Stomach (tissue), 8 donors: ENCODE measurements at regions not wholly inside any gene's neighbourhood (a gene's known extent, or its start where the extent isn't known, plus 50 kb on each side); places are given as distances from the start of the nearest gene placed in this dataset.

Experiments used
- DNase-seq, 2 donors: peaks; one replicate each; pipeline versions ENCODE4 v3.0.0 to v3.0.0-alpha.2; 2013 to 2019
- H3K27ac ChIP-seq, 5 donors: fragments of 200-600 bp in 4 of 5; sonication (generic) in 4 of 5; one replicate each; pipeline ENCODE4 v1.5.1; 2013 to 2019; ENCODE audit warnings: mild to moderate bottlenecking in 1 of 5, moderate library complexity in 1 of 5
- H3K27me3 ChIP-seq, 3 donors: fragments of 200-600 bp; sonication (generic); one replicate each; pipeline ENCODE4 v1.5.1; 2017 to 2019; ENCODE audit warnings: mixed run types in 1 of 3
- H3K36me3 ChIP-seq, 4 donors: fragments of 200-600 bp; sonication (generic); 1 replicate in 3 of 4; 2 replicates in 1 of 4; pipeline ENCODE4 v1.5.1; 2016 to 2019
- H3K4me1 ChIP-seq, 4 donors: fragments of 200-600 bp; sonication (generic); one replicate each; pipeline ENCODE4 v1.5.1; 2016 to 2019
- H3K4me3 ChIP-seq, 4 donors: fragments of 200-600 bp; sonication (generic) in 3 of 4; one replicate each; pipeline ENCODE4 v1.5.1; 2016 to 2019; ENCODE audit warnings: mild to moderate bottlenecking in 1 of 4
- H3K9me3 ChIP-seq, 4 donors: fragments of 200-600 bp; sonication (generic); one replicate each; pipeline ENCODE4 v1.5.1; 2016 to 2019
- EP300 ChIP-seq: sonication (generic); formaldehyde crosslinking; IDR thresholded peaks from one replicate; pipeline ENCODE4 v1.6.1; 2017; ENCODE audit warnings: antibody characterized with exemption
- POLR2A ChIP-seq, 4 donors: fragments of 450-650 bp; IDR thresholded peaks; one replicate each; pipeline ENCODE4 v1.6.1; 2016; ENCODE audit warnings: antibody characterized with exemption in 4 of 4, control low read depth in 2 of 4, mild to moderate bottlenecking in 1 of 4, moderate library complexity in 1 of 4
- POLR2AphosphoS5 ChIP-seq, 3 donors: sonication (generic); formaldehyde crosslinking; IDR thresholded peaks; one replicate each; pipeline ENCODE4 v1.6.1; 2016; ENCODE audit warnings: antibody characterized with exemption in 3 of 3
- WGBS, 5 donors: extraction: QIAGEN DNeasy Blood & Tissue Kit in 3 of 5; methylation state at CpG; one replicate each; pipeline versions ENCODE4 v1.1.5 to v1.1.7; 2013 to 2018; 5-methylcytosine and 5-hydroxymethylcytosine counted together
- intact Hi-C: fragments of 100-400 bp; cut with DNase I; formaldehyde crosslinking; loops from one replicate; pipeline ENCODE4 v1.15.1; 2023; ENCODE audit warnings: low total_unique reads
- TF ChIP-seq, protein P1 (sequence below), 7 experiments: fragments of 450-650 bp in 4 of 7; fragments of 200-600 bp in 3 of 7; sonication (generic) in 3 of 7; IDR thresholded peaks; one replicate each; pipeline ENCODE4 v1.5.1; 2016 to 2019; ENCODE audit warnings: antibody characterized with exemption in 7 of 7, control low read depth in 2 of 7, mild to moderate bottlenecking in 1 of 7
- donor health status: healthy with polysubstance abuse.
- donor health status: Bipolar disorder and iron deficiency.
- donor health status: healthy.

DNA sequence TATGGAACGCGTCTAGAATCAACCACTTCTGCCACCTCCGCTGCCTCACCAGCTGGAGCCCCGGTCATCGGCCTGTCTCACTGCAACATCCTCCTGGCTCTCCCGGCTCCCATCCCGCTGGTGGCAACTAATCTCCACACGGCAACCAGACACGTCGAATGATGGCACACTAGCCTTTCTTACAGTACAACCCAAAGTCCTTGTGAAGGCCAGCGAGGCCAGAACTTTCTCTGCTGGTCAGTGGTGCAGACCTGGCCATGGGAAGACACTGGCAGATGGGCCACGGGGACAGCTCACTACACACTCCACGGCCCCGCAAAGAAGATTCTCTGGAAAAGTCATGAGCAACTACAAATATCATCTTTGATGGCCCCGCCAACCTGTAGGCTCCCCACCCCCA lies 117.6 kb downstream of the RMI2 start:
- H3K36me3 ChIP-seq: no peaks in the 10 kb centered on the region
- intact Hi-C loops: loop anchor here (10.0 kb wide), 1 partner anchor 62 kb away; a partner anchor contains a TSS
- 95 to 98% (median 96%) methylated on average over 15 of the region's 15 CpGs for WGBS, 5 donors
- no peak for DNase-seq
- no peak overlapping the region for H3K27ac ChIP-seq
- TF ChIP-seq POLR2AphosphoS5 (IDR thresholded peaks at IDR 0.05): no peak
- TF ChIP-seq, protein P1, sequence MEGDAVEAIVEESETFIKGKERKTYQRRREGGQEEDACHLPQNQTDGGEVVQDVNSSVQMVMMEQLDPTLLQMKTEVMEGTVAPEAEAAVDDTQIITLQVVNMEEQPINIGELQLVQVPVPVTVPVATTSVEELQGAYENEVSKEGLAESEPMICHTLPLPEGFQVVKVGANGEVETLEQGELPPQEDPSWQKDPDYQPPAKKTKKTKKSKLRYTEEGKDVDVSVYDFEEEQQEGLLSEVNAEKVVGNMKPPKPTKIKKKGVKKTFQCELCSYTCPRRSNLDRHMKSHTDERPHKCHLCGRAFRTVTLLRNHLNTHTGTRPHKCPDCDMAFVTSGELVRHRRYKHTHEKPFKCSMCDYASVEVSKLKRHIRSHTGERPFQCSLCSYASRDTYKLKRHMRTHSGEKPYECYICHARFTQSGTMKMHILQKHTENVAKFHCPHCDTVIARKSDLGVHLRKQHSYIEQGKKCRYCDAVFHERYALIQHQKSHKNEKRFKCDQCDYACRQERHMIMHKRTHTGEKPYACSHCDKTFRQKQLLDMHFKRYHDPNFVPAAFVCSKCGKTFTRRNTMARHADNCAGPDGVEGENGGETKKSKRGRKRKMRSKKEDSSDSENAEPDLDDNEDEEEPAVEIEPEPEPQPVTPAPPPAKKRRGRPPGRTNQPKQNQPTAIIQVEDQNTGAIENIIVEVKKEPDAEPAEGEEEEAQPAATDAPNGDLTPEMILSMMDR (IDR thresholded peaks at IDR 0.05): no peak
- no peak for TF ChIP-seq POLR2A (IDR thresholded peaks at IDR 0.05)
- no peak for TF ChIP-seq EP300
- H3K4me1 ChIP-seq: no peaks in the 10 kb centered on the region
- no peaks in the 10 kb centered on the region for H3K27me3 ChIP-seq
- no peaks in the 10 kb centered on the region for H3K9me3 ChIP-seq
- H3K4me3 ChIP-seq: no peak overlapping the region

DNA sequence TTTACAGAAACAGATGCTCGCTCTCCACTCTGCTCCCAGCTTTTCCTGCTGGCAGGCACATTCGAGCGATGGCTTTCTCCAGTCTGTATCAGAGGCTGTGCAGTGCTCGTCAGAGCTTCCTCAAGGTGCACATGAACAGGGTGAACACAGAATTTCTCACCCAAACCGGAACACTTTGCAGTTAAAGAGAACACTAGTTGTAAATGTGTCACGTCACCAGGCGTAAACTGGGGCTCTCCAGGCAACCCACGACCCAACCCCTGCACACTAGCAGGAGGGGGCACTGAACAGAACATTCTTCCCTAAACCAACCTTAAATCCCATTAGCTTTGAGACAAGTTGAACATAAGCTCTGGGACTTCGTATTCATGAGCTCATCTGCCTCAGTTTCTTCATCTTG lies 119.0 kb downstream of the RMI2 start:
- Histone ChIP-seq H3K9me3 (no peaks in the 10 kb centered on the region), H3K27ac (no peak overlapping the region), H3K4me3 (no peak overlapping the region), H3K4me1 (no peaks in the 10 kb centered on the region), H3K27me3 (no peaks in the 10 kb centered on the region), H3K36me3 (no peaks in the 10 kb centered on the region)
- TF ChIP-seq POLR2A (IDR thresholded peaks at IDR 0.05): no peak
- no peak for TF ChIP-seq EP300
- no peak for TF ChIP-seq POLR2AphosphoS5 (IDR thresholded peaks at IDR 0.05)
- TF ChIP-seq, protein P1 (IDR thresholded peaks at IDR 0.05): no peak
- no peak for DNase-seq
- 72 to 90% (median 75%) methylated on average over 9 of the region's 9 CpGs for WGBS, 5 donors
- intact Hi-C loops: loop anchor here (10.0 kb wide), 1 partner anchor 61 kb away; a partner anchor contains a TSS

DNA sequence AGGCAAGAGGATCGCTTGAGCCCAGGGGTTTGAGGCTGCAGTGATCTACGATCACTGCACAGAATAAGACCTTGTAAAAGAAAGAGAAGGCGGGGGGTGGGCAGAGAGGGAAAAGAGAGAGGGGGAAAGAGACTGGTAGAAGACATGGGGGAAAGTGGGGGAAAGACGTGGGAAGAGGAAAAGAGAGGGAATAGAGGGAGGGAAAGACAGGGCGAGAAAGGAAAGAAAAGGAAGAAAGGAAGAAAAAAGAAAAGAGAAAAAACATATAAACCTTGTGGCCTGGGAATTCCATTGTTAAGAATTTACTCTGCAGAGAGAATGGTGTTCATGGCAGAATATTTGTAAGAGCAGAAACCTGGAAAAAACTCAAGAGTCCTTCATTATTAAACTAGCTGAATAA lies 120.4 kb downstream of the RMI2 start:
- TF ChIP-seq, protein P1 (IDR thresholded peaks at IDR 0.05): no peak
- TF ChIP-seq EP300 (no peak), POLR2AphosphoS5 (IDR thresholded peaks at IDR 0.05) (no peak), POLR2A (IDR thresholded peaks at IDR 0.05) (no peak)
- no peaks in the 10 kb centered on the region for H3K9me3 ChIP-seq
- H3K4me1 ChIP-seq: no peaks in the 10 kb centered on the region
- no peak overlapping the region for H3K4me3 ChIP-seq
- DNase-seq: no peak
- H3K36me3 ChIP-seq: no peaks in the 10 kb centered on the region
- intact Hi-C loops: loop anchor here (10.0 kb wide), 1 partner anchor 59 kb away; a partner anchor contains a TSS
- WGBS, 5 donors: 85 to 95% (median 92%) methylated on average over 5 of the region's 5 CpGs
- no peaks in the 10 kb centered on the region for H3K27me3 ChIP-seq
- no peak overlapping the region for H3K27ac ChIP-seq

DNA sequence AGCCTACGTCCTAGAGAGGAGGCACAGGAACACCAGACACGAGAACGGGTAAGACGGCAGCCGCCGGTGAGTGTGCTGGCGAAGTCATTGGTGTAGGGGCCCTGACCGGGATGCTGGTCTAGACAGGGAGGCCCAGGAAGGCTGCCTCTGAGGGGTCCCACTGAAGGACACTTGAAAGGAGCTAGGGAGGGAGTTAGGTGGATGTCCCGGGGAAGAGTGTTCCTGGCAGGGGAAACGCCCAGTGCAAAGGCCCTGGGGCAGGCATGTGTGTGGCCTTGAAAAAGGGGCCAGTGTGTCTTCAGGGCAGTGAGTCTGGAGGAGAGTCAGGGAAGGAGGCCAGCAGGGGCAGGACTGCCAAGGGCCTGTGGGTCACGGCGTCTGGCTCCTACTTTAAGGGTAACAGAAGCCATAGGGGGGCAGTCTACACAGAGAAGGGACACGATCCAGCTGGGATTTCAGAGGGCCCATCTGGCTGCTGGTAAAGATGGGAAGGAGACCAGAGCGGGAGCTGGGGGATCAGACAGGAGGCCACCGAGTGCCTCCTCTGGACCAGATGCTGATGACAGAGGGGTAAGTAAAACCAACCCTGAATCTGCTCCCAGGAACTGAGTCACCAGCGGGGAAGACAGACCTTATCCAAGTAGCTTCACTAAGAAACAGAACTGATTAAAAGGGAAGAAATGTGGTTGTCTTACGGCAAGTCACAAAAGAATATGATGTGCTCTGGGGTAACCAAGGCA lies 115.9 kb downstream of the LITAF start:
- 81 to 94% (median 89%) methylated on average over 17 of the region's 17 CpGs for WGBS, 5 donors
- Histone ChIP-seq H3K36me3 (no peaks in the 10 kb centered on the region), H3K9me3 (no peaks in the 10 kb centered on the region), H3K27ac (no peak overlapping the region), H3K27me3 (no peaks in the 10 kb centered on the region), H3K4me1 (peaks cover 0 to 19% (median 14%) of the 10 kb centered on the region in 4 donors), H3K4me3 (no peak overlapping the region)
- DNase-seq: no peak
- intact Hi-C loops: no loop called here
- no peak for TF ChIP-seq POLR2A (IDR thresholded peaks at IDR 0.05)
- TF ChIP-seq POLR2AphosphoS5 (IDR thresholded peaks at IDR 0.05): no peak
- TF ChIP-seq, protein P1 (IDR thresholded peaks at IDR 0.05): no peak
- TF ChIP-seq EP300: no peak
